Sigmoid colon (tissue), 4 donors: ENCODE measurements at regions not wholly inside any gene's neighbourhood (a gene's known extent, or its start where the extent isn't known, plus 50 kb on each side); places are given as distances from the start of the nearest gene placed in this dataset.

Source experiments
- CTCF ChIP-seq, 4 experiments: fragments of 450-650 bp in 3 of 4; fragments of 200-600 bp in 1 of 4; IDR thresholded peaks; one replicate each; pipeline ENCODE4 v1.5.1; 2016 to 2019; ENCODE audit warnings: antibody characterized with exemption in 4 of 4, mild to moderate bottlenecking in 3 of 4, moderate library complexity in 2 of 4
- EP300 ChIP-seq, 4 donors: sonication (generic); formaldehyde crosslinking; IDR thresholded peaks; one replicate each; pipeline ENCODE4 v1.6.1; 2017; ENCODE audit warnings: antibody characterized with exemption in 4 of 4
- POLR2AphosphoS5 ChIP-seq, 4 donors: sonication (generic); formaldehyde crosslinking; IDR thresholded peaks; one replicate each; pipeline ENCODE4 v1.6.1; 2017; ENCODE audit warnings: antibody characterized with exemption in 4 of 4

GRCh38 chr5:165457859-165458481, 1952.6 kb downstream of the MAT2B start:
- TF ChIP-seq CTCF (IDR thresholded peaks at IDR 0.05) (peak in 3 of 4 experiments; percentile 8 to 23 (median 11)), POLR2AphosphoS5 (IDR thresholded peaks at IDR 0.05) (no peak), EP300 (IDR thresholded peaks at IDR 0.05) (no peak)
